ENCODE measurements at regions not wholly inside any gene's neighbourhood (a gene's known extent, or its start where the extent isn't known, plus 50 kb on each side); places are given as distances from the start of the nearest gene placed in this dataset.

GRCh38 chr3:66822186-66823008 lies 175.7 kb upstream of the KBTBD8 start:
- WGBS, 4 donors = 76 to 83% (median 80%) methylated on average over 11 of the region's 11 CpGs
- intact Hi-C loops (cut with DNase I) = no loop called here
- Histone ChIP-seq H3K27ac (no peak overlapping the region), H3K4me3 (no peak overlapping the region), H3K27me3 (peaks cover 4% of the 10 kb centered on the region), H3K4me1 (replicated peaks in 1 of 2) (no peaks in the 10 kb centered on the region), H3K9me3 (replicated peaks in 1 of 3) (no peaks in the 10 kb centered on the region), H3K36me3 (replicated peaks in 1 of 2) (no peaks in the 10 kb centered on the region)
- peak; percentile 27 to 61 (median 52) for TF ChIP-seq CTCF (IDR thresholded peaks at IDR 0.05)
- no peak for TF ChIP-seq POLR2A (IDR thresholded peaks at IDR 0.05)
- DNase-seq = peak; percentile 32 to 73 (median 44)

GRCh38 chr3:66823009-66823397 lies 175.1 kb upstream of the KBTBD8 start:
- no peak overlapping the region for H3K4me3 ChIP-seq
- peak in 2 of 7 donors; percentile 22 to 57 for DNase-seq
- H3K36me3 ChIP-seq (replicated peaks in 1 of 2) = no peaks in the 10 kb centered on the region
- H3K9me3 ChIP-seq (replicated peaks in 1 of 3) = no peaks in the 10 kb centered on the region
- TF ChIP-seq CTCF (IDR thresholded peaks at IDR 0.05) (no peak), POLR2A (IDR thresholded peaks at IDR 0.05) (no peak)
- peaks cover 4% of the 10 kb centered on the region for H3K27me3 ChIP-seq
- no peak overlapping the region for H3K27ac ChIP-seq
- 34 to 47% (median 42%) methylated on average over 1 of the region's 1 CpG for WGBS, 4 donors
- intact Hi-C loops (cut with DNase I) = no loop called here
- H3K4me1 ChIP-seq (replicated peaks in 1 of 2) = no peaks in the 10 kb centered on the region

- Histone ChIP-seq H3K9me3 (replicated peaks in 1 of 3) (no peaks in the 10 kb centered on the region), H3K27me3 (no peaks in the 10 kb centered on the region), H3K4me3 (no peak overlapping the region), H3K4me1 (replicated peaks in 1 of 2) (no peaks in the 10 kb centered on the region), H3K36me3 (replicated peaks in 1 of 2) (no peaks in the 10 kb centered on the region), H3K27ac (no peak overlapping the region)
- 83 to 95% (median 90%) methylated on average over 7 of the region's 7 CpGs for WGBS, 4 donors
- no peak for DNase-seq
- intact Hi-C loops (cut with DNase I) = no loop called here
- TF ChIP-seq CTCF (IDR thresholded peaks at IDR 0.05) (no peak), POLR2A (IDR thresholded peaks at IDR 0.05) (no peak)
Measured at GRCh38 chr3:66823532-66823931, 174.6 kb upstream of the KBTBD8 start.

- Histone ChIP-seq H3K27ac (no peak overlapping the region), H3K4me3 (no peak overlapping the region), H3K9me3 (replicated peaks in 1 of 3) (no peaks in the 10 kb centered on the region), H3K27me3 (no peaks in the 10 kb centered on the region), H3K4me1 (replicated peaks in 1 of 2) (no peaks in the 10 kb centered on the region), H3K36me3 (replicated peaks in 1 of 2) (no peaks in the 10 kb centered on the region)
- no peak for DNase-seq
- 90 to 98% (median 92%) methylated on average over 4 of the region's 4 CpGs for WGBS, 4 donors
- intact Hi-C loops (cut with DNase I) = no loop called here
- TF ChIP-seq CTCF (IDR thresholded peaks at IDR 0.05) = no peak
- no peak for TF ChIP-seq POLR2A (IDR thresholded peaks at IDR 0.05)
Measured at GRCh38 chr3:66825375-66825774, 172.7 kb upstream of the KBTBD8 start.

Data from adrenal gland (tissue), 9 donors.